ENCODE measurements at regions not wholly inside any gene's neighbourhood (a gene's known extent, or its start where the extent isn't known, plus 50 kb on each side); places are given as distances from the start of the nearest gene placed in this dataset.

DNA sequence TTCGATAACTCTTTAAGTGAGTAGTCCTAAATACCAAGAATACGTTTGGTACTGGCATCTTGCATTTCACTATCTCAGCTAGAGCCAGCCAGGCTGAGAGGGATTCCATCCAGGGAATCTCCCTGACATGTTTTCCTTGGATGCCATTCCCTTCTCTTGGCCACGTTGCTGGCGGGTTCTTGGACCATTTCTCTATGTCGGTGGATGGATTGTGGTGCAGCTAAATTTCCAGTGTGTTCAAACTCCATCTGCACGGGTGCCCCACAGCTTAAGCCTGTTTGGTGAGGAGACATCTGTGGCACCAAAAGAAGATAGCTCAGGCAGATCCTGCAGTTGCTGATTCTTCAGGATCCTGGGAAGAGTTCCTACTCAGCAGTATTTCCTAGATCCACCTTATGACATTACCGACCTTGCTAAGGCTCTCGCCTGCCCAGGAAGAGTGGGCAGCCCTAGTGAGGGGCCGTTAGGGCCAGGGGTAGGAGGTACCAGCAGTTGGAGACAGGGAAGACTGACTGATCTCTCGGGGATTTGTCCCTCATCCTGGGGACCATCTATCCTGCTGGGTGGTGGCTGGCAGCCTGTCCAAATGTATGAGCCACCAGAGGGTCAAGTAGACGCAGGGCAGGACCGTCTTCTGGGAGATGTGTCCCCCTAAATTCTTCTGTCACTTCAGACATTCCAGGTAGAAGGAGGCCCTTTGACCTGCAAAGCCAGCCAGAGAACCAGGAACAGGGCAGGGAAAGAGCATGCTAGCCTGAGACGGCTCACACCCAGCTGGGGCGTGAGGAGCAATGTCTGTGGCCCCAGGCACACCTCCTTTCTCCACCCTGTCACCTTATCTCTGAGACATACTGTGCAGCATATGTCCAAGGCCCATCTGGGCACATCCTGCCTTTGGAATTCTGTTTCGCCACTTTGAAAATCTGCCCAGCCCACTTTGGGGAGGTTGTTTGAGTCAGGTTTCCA, 72.6 kb upstream of the CAPRIN2 start:
- DNase-seq = no peak

GRCh38 chr12:30826276-30826675, 71.5 kb upstream of the CAPRIN2 start:
- DNase-seq = no peak

DNA sequence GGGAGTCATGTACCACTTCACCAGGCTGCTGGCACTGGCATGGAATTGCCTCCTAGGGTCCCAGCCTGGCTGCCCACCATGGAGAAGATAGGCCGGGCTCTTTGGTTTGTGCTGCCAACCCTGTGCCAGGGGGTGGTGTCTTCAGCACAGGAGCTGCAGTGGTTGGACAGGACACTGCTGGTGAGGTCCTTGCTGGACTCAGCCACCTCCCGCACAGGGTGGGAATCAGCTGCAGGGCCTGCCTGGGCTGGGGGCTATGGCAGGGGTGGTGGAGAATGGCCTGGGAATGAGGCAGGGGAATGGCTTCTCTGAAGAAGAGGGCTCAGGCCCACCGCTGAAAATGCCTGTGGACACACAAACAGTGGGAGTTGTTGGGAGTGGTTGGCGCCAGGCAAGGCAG, 70.6 kb upstream of the CAPRIN2 start:
- no peak for DNase-seq

DNA sequence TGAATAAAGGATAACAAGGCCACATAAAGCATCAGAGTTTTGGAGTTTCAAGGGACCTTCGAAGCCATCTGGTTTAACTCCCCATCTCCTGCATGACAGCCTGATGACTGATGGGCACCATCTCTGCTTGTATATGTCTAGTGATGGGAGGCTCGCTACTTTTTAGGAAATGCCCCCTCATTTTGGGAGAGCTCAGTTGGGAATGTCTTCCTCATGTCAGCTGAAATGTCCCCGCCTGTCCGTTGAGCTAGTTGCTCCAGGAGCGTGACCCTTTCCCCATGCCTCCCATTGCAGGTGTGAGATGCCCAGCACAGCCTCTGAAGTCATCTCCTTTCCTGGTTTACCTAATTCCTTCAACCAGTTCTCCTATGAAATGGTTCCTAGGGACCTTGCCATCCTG, 69.6 kb upstream of the CAPRIN2 start:
- DNase-seq = no peak

DNA sequence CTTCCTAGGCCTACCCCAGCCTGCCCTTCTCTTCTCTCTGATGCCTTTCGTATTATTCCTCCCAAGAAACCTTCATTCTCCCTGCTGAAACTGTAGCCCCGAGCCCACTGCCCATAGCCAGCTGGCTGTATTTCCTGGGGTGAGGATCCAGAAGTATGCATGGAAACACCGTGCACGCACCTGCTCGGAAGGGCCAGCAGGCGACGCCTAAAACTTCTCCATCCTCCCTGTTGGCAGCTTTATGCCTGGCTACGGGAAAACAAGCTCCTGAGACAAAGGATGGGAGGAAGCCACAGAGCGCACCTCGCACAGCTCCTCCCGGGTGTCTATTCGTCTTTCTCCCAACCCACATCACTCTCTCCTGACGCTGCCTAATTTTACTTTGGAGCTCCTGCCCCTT, 69.0 kb upstream of the CAPRIN2 start:
- DNase-seq = no peak

- no peak for DNase-seq
Observed at GRCh38 chr12:30823156-30823699, 68.5 kb upstream of the CAPRIN2 start.

GRCh38 chr12:30822385-30823155, 67.8 kb upstream of the CAPRIN2 start:
- DNase-seq = peak in 13 of 14 donors; percentile 3 to 76 (median 45)

DNA sequence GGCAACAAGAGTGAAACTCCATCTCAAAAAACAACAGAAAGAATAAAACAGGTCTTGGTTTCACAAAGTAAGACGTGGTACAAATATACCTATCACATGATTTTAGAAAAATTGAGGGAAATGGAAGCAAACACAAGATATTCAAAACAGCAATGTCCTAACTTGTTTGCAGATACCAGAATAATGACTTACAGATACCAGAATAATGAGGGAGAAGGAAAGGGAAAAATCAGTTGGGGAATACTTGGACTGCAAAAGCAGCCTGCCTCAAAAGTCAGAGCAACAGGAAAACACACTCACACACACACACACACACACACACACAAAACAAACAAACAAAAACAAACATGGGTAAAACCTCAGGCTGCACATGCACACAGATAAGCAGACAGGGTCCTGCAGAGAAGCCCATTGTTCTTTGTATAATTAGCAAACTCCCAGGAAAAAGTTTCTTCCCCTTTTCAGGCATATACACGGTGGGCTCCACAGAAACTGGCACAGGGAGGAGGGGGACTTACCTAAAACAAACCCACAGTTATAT, 65.7 kb upstream of the CAPRIN2 start:
- no peak for DNase-seq

DNA sequence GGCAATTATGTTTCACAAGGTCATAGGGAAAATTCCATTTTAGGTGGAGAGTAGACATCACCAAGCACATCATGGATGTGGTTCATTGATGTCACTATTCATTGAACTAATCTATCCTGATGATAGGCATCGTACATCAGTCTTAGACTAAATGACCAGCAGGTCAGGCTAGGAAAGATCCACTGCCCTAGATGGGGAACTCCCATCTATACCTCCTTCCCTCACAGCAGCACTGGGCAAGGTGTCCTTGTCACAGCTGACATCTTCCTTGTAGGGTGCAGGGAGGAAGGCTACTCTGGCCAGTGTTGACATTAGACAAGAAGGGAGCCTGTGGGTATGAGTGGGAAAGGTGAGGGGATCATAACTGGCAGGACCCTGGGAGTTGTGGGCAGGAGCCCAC, 63.8 kb upstream of the CAPRIN2 start:
- no peak for DNase-seq

GRCh38 chr12:30816742-30817465, 62.2 kb upstream of the CAPRIN2 start:
- no peak for DNase-seq

DNA sequence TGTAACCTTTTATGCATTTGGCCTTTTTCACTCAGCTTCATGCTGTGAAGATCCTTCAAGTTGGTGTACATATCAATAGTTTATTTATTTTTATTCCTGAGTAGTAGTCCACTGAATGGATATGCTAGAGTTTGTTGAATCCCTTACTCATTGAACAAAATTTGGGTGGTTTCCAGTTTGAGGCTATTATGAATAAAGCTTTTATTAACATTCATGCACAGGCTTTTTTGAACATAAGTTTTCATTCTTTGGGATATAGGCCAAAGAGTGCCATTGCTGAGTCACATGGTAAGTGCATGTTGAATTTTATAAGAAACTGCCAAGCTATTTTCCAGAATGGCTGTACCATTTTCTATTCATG, 59.5 kb upstream of the CAPRIN2 start:
- DNase-seq = no peak

- no peak for DNase-seq
Observed at GRCh38 chr12:30813525-30814294, 59.0 kb upstream of the CAPRIN2 start.

DNA sequence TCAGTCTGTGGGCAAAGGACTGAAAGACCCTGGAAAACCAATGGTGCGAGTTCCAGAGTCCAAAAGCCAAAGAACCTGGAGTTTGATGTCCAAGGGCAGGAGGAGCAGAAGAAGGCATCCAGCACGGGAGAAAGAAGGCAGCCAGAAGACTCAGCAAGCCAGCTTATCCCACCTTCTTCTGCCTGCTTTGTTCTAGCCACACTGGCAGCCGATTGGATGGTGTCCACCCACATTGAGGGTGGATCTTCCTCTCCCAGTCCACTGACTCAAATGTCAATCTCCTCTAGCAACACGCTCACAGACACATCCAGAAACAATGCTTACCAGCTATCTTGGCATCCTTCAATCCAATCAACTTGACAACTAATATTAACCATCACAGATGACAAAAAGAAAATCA, 57.2 kb upstream of the CAPRIN2 start:
- no peak for DNase-seq

DNA sequence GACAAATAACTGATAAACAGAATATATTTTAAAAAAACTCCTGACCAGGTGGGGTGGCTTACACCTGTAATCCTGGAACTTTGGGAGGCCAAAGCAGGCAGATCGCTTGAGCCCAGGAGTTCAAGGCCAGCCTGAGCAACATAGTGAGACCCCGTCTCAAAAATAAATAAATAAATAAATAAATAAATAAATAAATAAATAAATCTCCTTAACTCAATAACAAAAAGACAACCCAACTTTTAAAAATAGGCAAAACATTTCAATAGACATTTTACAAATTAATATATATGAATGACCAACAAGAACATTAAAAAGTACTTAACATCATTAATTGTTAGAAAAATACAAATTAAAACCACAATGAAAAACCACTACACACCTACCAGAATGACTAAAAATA, 56.2 kb upstream of the CAPRIN2 start:
- no peak for DNase-seq

DNA sequence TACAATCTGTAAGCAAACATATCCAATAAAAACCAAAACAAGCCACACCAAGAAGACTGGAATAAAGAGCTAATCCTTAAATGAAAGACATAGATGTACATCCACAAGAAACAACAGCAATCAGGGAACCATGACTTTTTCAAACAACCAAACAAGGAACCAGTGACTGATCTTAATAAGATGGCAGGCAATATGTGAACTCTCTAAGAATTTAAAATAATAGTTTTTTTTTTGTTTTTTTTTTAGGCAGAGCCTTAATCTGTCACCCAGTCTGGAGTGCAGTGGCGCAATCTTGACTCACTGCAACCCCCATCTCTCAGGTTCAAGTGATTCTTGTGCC, 52.9 kb upstream of the CAPRIN2 start:
- no peak for DNase-seq

GRCh38 chr12:30806989-30807694, 52.4 kb upstream of the CAPRIN2 start:
- peak in 2 of 14 donors; percentile 12 to 68 for DNase-seq

GRCh38 chr12:30805959-30806358, 51.2 kb upstream of the CAPRIN2 start:
- no peak for DNase-seq
